ENCODE measurements at regions not wholly inside any gene's neighbourhood (a gene's known extent, or its start where the extent isn't known, plus 50 kb on each side); places are given as distances from the start of the nearest gene placed in this dataset.

GRCh38 chr2:144694456-144694855 is 174.5 kb upstream of the ZEB2 start:
- no peak for DNase-seq
- H3K27ac ChIP-seq = no peak overlapping the region
- TF ChIP-seq CTCF (IDR thresholded peaks at IDR 0.05; ENCODE audit: low read depth, low read length) = no peak
- no peaks in the 10 kb centered on the region for H3K27me3 ChIP-seq (ENCODE audit: insufficient read depth, low read depth, severe bottlenecking)
- H3K36me3 ChIP-seq = no peaks in the 10 kb centered on the region
- no peak overlapping the region for H3K4me3 ChIP-seq (ENCODE audit: low read depth, low read length)
- no peaks in the 10 kb centered on the region for H3K9me3 ChIP-seq (ENCODE audit: severe bottlenecking)

GRCh38 chr2:144693179-144693578 is 173.3 kb upstream of the ZEB2 start:
- no peak for TF ChIP-seq CTCF (IDR thresholded peaks at IDR 0.05; ENCODE audit: low read depth, low read length)
- Histone ChIP-seq H3K4me3 (ENCODE audit: low read depth, low read length) (no peak overlapping the region), H3K27me3 (ENCODE audit: insufficient read depth, low read depth, severe bottlenecking) (no peaks in the 10 kb centered on the region), H3K27ac (no peak overlapping the region), H3K9me3 (ENCODE audit: severe bottlenecking) (no peaks in the 10 kb centered on the region), H3K36me3 (no peaks in the 10 kb centered on the region)
- no peak for DNase-seq

- no peaks in the 10 kb centered on the region for H3K36me3 ChIP-seq
- TF ChIP-seq CTCF (IDR thresholded peaks at IDR 0.05; ENCODE audit: low read depth, low read length) = no peak
- no peak overlapping the region for H3K4me3 ChIP-seq (ENCODE audit: low read depth, low read length)
- no peak overlapping the region for H3K27ac ChIP-seq
- H3K27me3 ChIP-seq (ENCODE audit: insufficient read depth, low read depth, severe bottlenecking) = no peaks in the 10 kb centered on the region
- DNase-seq = no peak
- H3K9me3 ChIP-seq (ENCODE audit: severe bottlenecking) = no peaks in the 10 kb centered on the region
Observed at GRCh38 chr2:144692661-144693060, 172.7 kb upstream of the ZEB2 start.

GRCh38 chr2:144690771-144691170 is 170.9 kb upstream of the ZEB2 start:
- H3K27ac ChIP-seq = no peak overlapping the region
- H3K36me3 ChIP-seq = no peaks in the 10 kb centered on the region
- DNase-seq = no peak
- no peak overlapping the region for H3K4me3 ChIP-seq (ENCODE audit: low read depth, low read length)
- H3K9me3 ChIP-seq (ENCODE audit: severe bottlenecking) = no peaks in the 10 kb centered on the region
- H3K27me3 ChIP-seq (ENCODE audit: insufficient read depth, low read depth, severe bottlenecking) = no peaks in the 10 kb centered on the region
- TF ChIP-seq CTCF (IDR thresholded peaks at IDR 0.05; ENCODE audit: low read depth, low read length) = no peak

GRCh38 chr2:144686518-144687215 is 166.7 kb upstream of the ZEB2 start:
- no peak for DNase-seq
- Histone ChIP-seq H3K27me3 (ENCODE audit: insufficient read depth, low read depth, severe bottlenecking) (no peaks in the 10 kb centered on the region), H3K9me3 (ENCODE audit: severe bottlenecking) (no peaks in the 10 kb centered on the region), H3K27ac (no peak overlapping the region), H3K4me3 (ENCODE audit: low read depth, low read length) (no peak overlapping the region), H3K36me3 (no peaks in the 10 kb centered on the region)
- TF ChIP-seq CTCF (IDR thresholded peaks at IDR 0.05; ENCODE audit: low read depth, low read length) = no peak

GRCh38 chr2:144683966-144684365 is 164.0 kb upstream of the ZEB2 start:
- DNase-seq = no peak
- H3K27ac ChIP-seq = no peak overlapping the region
- H3K9me3 ChIP-seq (ENCODE audit: severe bottlenecking) = no peaks in the 10 kb centered on the region
- H3K27me3 ChIP-seq (ENCODE audit: insufficient read depth, low read depth, severe bottlenecking) = no peaks in the 10 kb centered on the region
- TF ChIP-seq CTCF (IDR thresholded peaks at IDR 0.05; ENCODE audit: low read depth, low read length) = no peak
- H3K36me3 ChIP-seq = no peaks in the 10 kb centered on the region
- H3K4me3 ChIP-seq (ENCODE audit: low read depth, low read length) = no peak overlapping the region

Data from WERI-Rb-1 (cell line).